ENCODE measurements at regions not wholly inside any gene's neighbourhood (a gene's known extent, or its start where the extent isn't known, plus 50 kb on each side); places are given as distances from the start of the nearest gene placed in this dataset.
A peak's percentile ranks its signal among the peaks of the same experiment; 100 is the strongest.

DNA sequence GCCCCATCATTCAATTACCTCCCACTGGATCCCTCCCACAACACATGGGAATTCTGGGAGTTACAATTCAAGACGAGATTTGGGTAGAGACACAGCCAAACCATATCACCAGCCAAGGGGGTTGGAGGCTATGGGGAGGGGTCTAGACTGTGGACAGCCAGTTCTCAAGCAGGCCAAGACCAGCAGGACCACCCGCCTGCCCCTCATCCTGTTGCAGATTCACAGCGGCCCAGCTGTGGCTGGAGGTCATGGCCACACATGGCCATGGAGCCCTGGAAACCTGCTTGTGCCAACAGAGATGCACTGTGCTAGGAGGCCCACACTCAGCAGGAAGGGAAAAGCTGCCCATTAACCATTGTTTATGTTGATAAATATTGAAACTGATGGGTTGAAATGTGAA, 240.5 kb downstream of the TTLL2 start (continued):
- TF ChIP-seq, protein P1, sequence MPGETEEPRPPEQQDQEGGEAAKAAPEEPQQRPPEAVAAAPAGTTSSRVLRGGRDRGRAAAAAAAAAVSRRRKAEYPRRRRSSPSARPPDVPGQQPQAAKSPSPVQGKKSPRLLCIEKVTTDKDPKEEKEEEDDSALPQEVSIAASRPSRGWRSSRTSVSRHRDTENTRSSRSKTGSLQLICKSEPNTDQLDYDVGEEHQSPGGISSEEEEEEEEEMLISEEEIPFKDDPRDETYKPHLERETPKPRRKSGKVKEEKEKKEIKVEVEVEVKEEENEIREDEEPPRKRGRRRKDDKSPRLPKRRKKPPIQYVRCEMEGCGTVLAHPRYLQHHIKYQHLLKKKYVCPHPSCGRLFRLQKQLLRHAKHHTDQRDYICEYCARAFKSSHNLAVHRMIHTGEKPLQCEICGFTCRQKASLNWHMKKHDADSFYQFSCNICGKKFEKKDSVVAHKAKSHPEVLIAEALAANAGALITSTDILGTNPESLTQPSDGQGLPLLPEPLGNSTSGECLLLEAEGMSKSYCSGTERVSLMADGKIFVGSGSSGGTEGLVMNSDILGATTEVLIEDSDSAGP (CRISPR knock-in tag; IDR thresholded peaks at IDR 0.05; ENCODE audit: borderline replicate concordance): peak; percentile 38; the same call in 1 of the 2 replicates
- TF ChIP-seq TRIM24 (CRISPR knock-in tag; IDR thresholded peaks at IDR 0.05): no peak
- no peak for TF ChIP-seq ZNF552 (CRISPR knock-in tag; IDR thresholded peaks at IDR 0.05; ENCODE audit: borderline replicate concordance)
- no peak for TF ChIP-seq HDAC2 (CRISPR knock-in tag; IDR thresholded peaks at IDR 0.05)
- no peak for TF ChIP-seq GABPB1 (CRISPR knock-in tag; IDR thresholded peaks at IDR 0.05)
- TF ChIP-seq, protein P2, sequence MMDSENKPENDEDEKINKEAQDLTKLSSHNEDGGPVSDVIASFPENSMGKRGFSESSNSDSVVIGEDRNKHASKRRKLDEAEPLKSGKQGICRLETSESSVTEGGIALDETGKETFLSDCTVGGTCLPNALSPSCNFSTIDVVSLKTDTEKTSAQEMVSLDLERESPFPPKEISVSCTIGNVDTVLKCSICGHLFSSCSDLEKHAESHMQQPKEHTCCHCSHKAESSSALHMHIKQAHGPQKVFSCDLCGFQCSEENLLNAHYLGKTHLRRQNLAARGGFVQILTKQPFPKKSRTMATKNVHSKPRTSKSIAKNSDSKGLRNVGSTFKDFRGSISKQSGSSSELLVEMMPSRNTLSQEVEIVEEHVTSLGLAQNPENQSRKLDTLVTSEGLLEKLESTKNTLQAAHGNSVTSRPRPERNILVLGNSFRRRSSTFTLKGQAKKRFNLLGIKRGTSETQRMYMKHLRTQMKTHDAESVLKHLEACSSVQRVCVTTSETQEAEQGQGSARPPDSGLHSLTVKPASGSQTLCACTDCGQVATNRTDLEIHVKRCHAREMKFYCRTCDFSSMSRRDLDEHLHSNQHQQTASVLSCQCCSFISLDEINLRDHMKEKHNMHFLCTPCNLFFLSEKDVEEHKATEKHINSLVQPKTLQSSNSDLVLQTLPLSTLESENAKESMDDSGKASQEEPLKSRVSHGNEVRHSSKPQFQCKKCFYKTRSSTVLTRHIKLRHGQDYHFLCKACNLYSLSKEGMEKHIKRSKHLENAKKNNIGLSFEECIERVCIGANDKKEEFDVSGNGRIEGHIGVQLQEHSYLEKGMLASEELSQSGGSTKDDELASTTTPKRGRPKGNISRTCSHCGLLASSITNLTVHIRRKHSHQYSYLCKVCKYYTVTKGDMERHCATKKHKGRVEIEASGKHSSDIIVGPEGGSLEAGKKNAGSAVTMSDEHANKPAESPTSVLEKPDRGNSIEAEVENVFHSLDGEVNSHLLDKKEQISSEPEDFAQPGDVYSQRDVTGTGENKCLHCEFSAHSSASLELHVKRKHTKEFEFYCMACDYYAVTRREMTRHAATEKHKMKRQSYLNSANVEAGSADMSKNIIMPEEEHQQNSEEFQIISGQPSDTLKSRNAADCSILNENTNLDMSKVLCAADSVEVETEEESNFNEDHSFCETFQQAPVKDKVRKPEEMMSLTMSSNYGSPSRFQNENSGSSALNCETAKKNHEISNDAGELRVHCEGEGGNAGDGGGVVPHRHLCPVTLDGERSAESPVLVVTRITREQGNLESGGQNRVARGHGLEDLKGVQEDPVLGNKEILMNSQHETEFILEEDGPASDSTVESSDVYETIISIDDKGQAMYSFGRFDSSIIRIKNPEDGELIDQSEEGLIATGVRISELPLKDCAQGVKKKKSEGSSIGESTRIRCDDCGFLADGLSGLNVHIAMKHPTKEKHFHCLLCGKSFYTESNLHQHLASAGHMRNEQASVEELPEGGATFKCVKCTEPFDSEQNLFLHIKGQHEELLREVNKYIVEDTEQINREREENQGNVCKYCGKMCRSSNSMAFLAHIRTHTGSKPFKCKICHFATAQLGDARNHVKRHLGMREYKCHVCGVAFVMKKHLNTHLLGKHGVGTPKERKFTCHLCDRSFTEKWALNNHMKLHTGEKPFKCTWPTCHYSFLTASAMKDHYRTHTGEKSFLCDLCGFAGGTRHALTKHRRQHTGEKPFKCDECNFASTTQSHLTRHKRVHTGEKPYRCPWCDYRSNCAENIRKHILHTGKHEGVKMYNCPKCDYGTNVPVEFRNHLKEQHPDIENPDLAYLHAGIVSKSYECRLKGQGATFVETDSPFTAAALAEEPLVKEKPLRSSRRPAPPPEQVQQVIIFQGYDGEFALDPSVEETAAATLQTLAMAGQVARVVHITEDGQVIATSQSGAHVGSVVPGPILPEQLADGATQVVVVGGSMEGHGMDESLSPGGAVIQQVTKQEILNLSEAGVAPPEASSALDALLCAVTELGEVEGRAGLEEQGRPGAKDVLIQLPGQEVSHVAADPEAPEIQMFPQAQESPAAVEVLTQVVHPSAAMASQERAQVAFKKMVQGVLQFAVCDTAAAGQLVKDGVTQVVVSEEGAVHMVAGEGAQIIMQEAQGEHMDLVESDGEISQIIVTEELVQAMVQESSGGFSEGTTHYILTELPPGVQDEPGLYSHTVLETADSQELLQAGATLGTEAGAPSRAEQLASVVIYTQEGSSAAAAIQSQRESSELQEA (CRISPR knock-in tag; IDR thresholded peaks at IDR 0.05; ENCODE audit: not compliant biosample characterization): no peak
